Neuronal stem cell (in vitro differentiated cells): ENCODE measurements at regions not wholly inside any gene's neighbourhood (a gene's known extent, or its start where the extent isn't known, plus 50 kb on each side); places are given as distances from the start of the nearest gene placed in this dataset.

ENCODE experiments used
- DNase-seq: peaks from one replicate; pipeline ENCODE4 v3.0.0-alpha.2; 2013; ENCODE audit warnings: low spot score
- H2AFZ ChIP-seq: one replicate; pipeline ENCODE4 v1.6.1; 2013; ENCODE audit warnings: mild to moderate bottlenecking, low read length, inconsistent platforms
- H2AK5ac ChIP-seq: 2 replicates; pipeline ENCODE4 v1.6.1; 2013; ENCODE audit warnings: low read depth, mild to moderate bottlenecking, inconsistent platforms, low read length, moderate library complexity, mixed read lengths
- H2BK120ac ChIP-seq: 2 replicates; pipeline ENCODE4 v1.6.1; 2013; ENCODE audit warnings: low read depth, mild to moderate bottlenecking, inconsistent platforms, low read length, moderate library complexity, mixed read lengths
- H2BK12ac ChIP-seq: one replicate; pipeline ENCODE4 v1.6.1; 2013; ENCODE audit warnings: low read length, inconsistent platforms
- H2BK15ac ChIP-seq: 2 replicates; pipeline ENCODE4 v1.6.1; 2013; ENCODE audit warnings: mild to moderate bottlenecking, low read length, inconsistent platforms, mixed read lengths
- H2BK5ac ChIP-seq: one replicate; pipeline ENCODE4 v1.6.1; 2013; ENCODE audit warnings: inconsistent platforms, mild to moderate bottlenecking, low read length, moderate library complexity
- H3K14ac ChIP-seq: one replicate; pipeline ENCODE4 v1.6.1; 2013; ENCODE audit warnings: low read length, inconsistent platforms
- H3K18ac ChIP-seq: 2 replicates; pipeline ENCODE4 v1.6.1; 2013; ENCODE audit warnings: low read length, inconsistent platforms
- H3K23ac ChIP-seq: 2 replicates; pipeline ENCODE4 v1.6.1; 2013; ENCODE audit warnings: low read depth, mild to moderate bottlenecking, mixed read lengths, low read length, inconsistent platforms; ENCODE audit not compliant: poor library complexity
- H3K27ac ChIP-seq: replicated peaks from 3 replicates; pipeline ENCODE4 v1.5.1; 2013; ENCODE audit warnings: low read length, inconsistent platforms
- H3K27me3 ChIP-seq, 3 experiments: 2 replicates each; pipeline ENCODE4 v1.6.1; 2013; ENCODE audit warnings: low read length in 3 of 3, mild to moderate bottlenecking in 2 of 3, inconsistent platforms in 1 of 3, low read depth in 1 of 3, mixed read lengths in 1 of 3, moderate library complexity in 1 of 3; ENCODE audit not compliant: control insufficient read depth in 3 of 3, insufficient read depth in 3 of 3
- H3K36me3 ChIP-seq, 2 donors: replicated peaks in 1 of 2; 2 replicates each; pipeline ENCODE4 v1.6.1; 2013; ENCODE audit warnings: low read length in 2 of 2; ENCODE audit not compliant: control insufficient read depth in 2 of 2, insufficient read depth in 2 of 2
- H3K4ac ChIP-seq: 2 replicates; pipeline ENCODE4 v1.6.1; 2013; ENCODE audit warnings: inconsistent platforms, mild to moderate bottlenecking, low read length, moderate library complexity
- H3K4me1 ChIP-seq, 2 donors: 1 replicate in 1 of 2; 2 replicates in 1 of 2; pipeline ENCODE4 v1.6.1; 2013; ENCODE audit warnings: low read length in 2 of 2, low read depth in 1 of 2; ENCODE audit not compliant: control insufficient read depth in 2 of 2, insufficient read depth in 1 of 2
- H3K4me2 ChIP-seq: one replicate; pipeline ENCODE4 v1.6.1; 2013; ENCODE audit warnings: mild to moderate bottlenecking, low read length, inconsistent platforms; ENCODE audit not compliant: insufficient read depth, poor library complexity, severe bottlenecking
- H3K4me3 ChIP-seq, 2 donors: 2 replicates each; pipeline ENCODE4 v1.5.1; 2013; ENCODE audit warnings: low read length in 2 of 2, mild to moderate bottlenecking in 2 of 2, inconsistent platforms in 1 of 2, moderate library complexity in 1 of 2
- H3K79me1 ChIP-seq: one replicate; pipeline ENCODE4 v1.6.1; 2013; ENCODE audit warnings: low read depth, mild to moderate bottlenecking, inconsistent platforms, low read length, moderate library complexity
- H3K9ac ChIP-seq: one replicate; pipeline ENCODE4 v1.6.1; 2013; ENCODE audit warnings: mild to moderate bottlenecking, low read depth, low read length, inconsistent platforms; ENCODE audit not compliant: poor library complexity
- H3K9me3 ChIP-seq, 2 donors: replicated peaks in 1 of 2; 2 replicates each; pipeline versions ENCODE3 to v1.6.1; 2013; ENCODE audit warnings: low read length in 2 of 2, mild to moderate bottlenecking in 2 of 2, inconsistent platforms in 1 of 2, low read depth in 1 of 2, mixed read lengths in 1 of 2, moderate library complexity in 1 of 2; ENCODE audit not compliant: control insufficient read depth in 2 of 2, insufficient read depth in 1 of 2
- H4K8ac ChIP-seq: one replicate; pipeline ENCODE4 v1.6.1; 2013; ENCODE audit warnings: low read depth, mild to moderate bottlenecking, inconsistent platforms, low read length, moderate library complexity
- H4K91ac ChIP-seq: one replicate; pipeline ENCODE4 v1.6.1; 2013; ENCODE audit warnings: low read length, low read depth, mild to moderate bottlenecking, inconsistent platforms; ENCODE audit not compliant: poor library complexity
- WGBS, 2 donors: extraction: QIAGEN DNeasy Blood & Tissue Kit; methylation state at CpG; one replicate each; pipeline ENCODE4 v1.1.7; 2013; ENCODE audit warnings: missing lambda C conversion rate in 2 of 2, mixed read lengths in 1 of 2; ENCODE audit not compliant: insufficient read length in 2 of 2, insufficient replicate concordance in 1 of 2; ENCODE audit errors: extremely low coverage in 2 of 2; 5-methylcytosine and 5-hydroxymethylcytosine counted together

DNA sequence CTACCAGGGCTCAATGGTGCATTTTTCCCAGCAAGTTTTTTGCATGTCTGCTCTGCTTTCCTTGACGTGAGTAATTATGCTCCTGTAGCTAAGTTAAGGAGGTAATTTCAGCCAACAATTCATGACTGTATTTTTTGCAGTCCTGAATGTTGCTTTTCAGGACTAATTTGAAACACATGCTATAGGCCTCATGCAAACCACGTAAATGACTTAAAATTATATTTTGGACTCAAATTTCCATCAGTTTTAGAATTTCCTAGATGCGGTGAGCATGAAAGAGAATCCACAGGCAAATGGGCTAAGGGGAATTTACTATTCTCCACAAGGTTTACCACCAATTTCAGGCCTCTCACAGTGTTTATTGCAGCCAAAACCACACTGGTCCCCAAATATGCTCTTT, 589.9 kb upstream of the LRRTM1 start:
- Histone ChIP-seq H2AK5ac (no peak overlapping the region), H3K4me1 (no peaks in the 10 kb centered on the region), H2AFZ (no peak overlapping the region), H2BK15ac (no peak overlapping the region), H2BK120ac (no peak overlapping the region), H4K8ac (no peak overlapping the region), H3K4me3 (no peak overlapping the region), H3K27ac (no peak overlapping the region), H2BK5ac (no peak overlapping the region), H3K27me3 (no peaks in the 10 kb centered on the region), H3K23ac (no peak overlapping the region), H3K9me3 (no peaks in the 10 kb centered on the region), H3K14ac (no peak overlapping the region), H3K79me1 (no peaks in the 10 kb centered on the region), H3K9ac (no peak overlapping the region), H3K18ac (no peak overlapping the region), H4K91ac (no peak overlapping the region), H3K4me2 (no peak overlapping the region), H2BK12ac (no peak overlapping the region), H3K36me3 (no peaks in the 10 kb centered on the region), H3K4ac (no peak overlapping the region)
- no peak for DNase-seq
- no CpG with 5 or more reads among the region's 3 CpGs for WGBS, 2 donors

DNA sequence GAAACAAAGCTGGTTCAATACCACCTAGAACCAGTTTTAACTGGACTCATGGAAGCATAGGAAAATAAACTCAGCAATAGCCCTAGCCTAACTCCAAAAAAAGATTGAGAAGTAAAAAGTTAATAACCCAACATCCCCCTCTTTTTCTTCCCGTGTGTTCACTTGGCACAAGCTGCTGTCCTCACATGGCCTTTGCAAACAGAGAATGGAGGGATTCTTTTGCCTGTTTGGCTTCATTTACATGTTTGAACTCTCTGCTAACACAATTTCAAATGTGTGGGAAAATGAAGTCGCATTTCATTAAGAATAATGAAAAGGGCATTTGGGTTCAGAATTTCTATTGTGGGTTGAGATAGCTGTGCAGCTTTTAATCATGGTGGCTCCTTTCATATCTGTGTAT, 589.2 kb upstream of the LRRTM1 start:
- Histone ChIP-seq H3K4me1 (no peaks in the 10 kb centered on the region), H3K18ac (no peak overlapping the region), H3K14ac (no peak overlapping the region), H2AFZ (no peak overlapping the region), H2BK5ac (no peak overlapping the region), H4K8ac (no peak overlapping the region), H2AK5ac (no peak overlapping the region), H3K4me3 (no peak overlapping the region), H3K9me3 (no peaks in the 10 kb centered on the region), H3K79me1 (no peaks in the 10 kb centered on the region), H3K4me2 (no peak overlapping the region), H2BK120ac (no peak overlapping the region), H3K27me3 (no peaks in the 10 kb centered on the region), H3K27ac (no peak overlapping the region), H3K23ac (no peak overlapping the region), H3K4ac (no peak overlapping the region), H2BK12ac (no peak overlapping the region), H2BK15ac (no peak overlapping the region), H3K9ac (no peak overlapping the region), H3K36me3 (no peaks in the 10 kb centered on the region), H4K91ac (no peak overlapping the region)
- no peak for DNase-seq
- no CpG with 5 or more reads among the region's 2 CpGs for WGBS, 2 donors

DNA sequence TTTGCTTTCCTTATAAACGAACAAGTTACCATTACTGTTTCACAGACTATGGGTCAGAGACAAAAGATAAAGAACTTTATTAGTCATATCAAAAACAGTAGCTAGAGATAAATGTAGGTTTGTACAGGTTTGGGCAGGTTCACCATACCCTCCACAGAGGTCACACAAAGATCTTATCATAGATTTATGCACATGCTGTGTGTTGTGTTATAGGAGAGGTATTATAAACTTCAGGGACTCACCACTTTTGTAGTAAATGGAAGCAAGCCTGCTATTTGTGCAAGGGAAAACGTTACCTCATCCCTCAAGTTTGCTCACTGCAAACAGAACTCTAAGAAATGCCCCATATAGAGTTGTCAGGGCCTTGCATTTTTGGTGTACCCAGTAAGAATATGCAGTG, 584.5 kb upstream of the LRRTM1 start:
- Histone ChIP-seq H3K27ac (no peak overlapping the region), H3K4ac (no peak overlapping the region), H3K9me3 (no peaks in the 10 kb centered on the region)

DNA sequence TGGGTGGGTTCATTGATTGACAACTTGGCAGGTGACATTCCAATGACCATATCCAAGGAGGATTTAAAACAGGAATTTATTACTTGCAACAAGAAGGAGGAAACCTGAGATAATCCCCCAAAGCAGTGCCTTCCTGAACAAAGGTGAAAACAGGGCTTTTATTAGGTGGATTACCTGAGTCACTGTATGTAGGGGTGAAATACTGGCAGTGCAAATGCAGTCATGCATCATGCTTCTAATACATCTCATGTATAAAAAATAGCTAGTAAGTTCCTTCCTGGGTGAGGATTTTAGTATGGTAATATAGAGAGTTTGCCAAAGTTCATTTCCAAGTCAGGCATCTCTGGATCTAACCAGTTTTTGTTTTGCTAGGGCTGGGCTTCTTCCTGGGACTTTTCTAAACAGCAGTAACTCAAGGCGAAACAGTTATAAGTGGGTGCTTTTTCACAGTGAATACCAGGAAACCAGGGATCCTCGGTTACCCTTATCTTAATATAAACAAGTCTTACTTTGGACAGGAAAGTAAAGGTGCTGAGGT, 583.4 kb upstream of the LRRTM1 start:
- no peak overlapping the region for H2BK5ac ChIP-seq
- no peak overlapping the region for H3K4me2 ChIP-seq
- DNase-seq: no peak
- no peak overlapping the region for H3K4ac ChIP-seq
- H3K79me1 ChIP-seq: no peaks in the 10 kb centered on the region
- no peak overlapping the region for H2BK120ac ChIP-seq
- no peaks in the 10 kb centered on the region for H3K27me3 ChIP-seq
- no peak overlapping the region for H3K4me3 ChIP-seq
- no peak overlapping the region for H2BK15ac ChIP-seq
- H3K14ac ChIP-seq: no peak overlapping the region
- no peak overlapping the region for H2AFZ ChIP-seq
- no peak overlapping the region for H3K9ac ChIP-seq
- H4K8ac ChIP-seq: no peak overlapping the region
- H3K36me3 ChIP-seq: no peaks in the 10 kb centered on the region
- H2AK5ac ChIP-seq: no peak overlapping the region
- H2BK12ac ChIP-seq: no peak overlapping the region
- WGBS, 2 donors: no CpG with 5 or more reads among the region's 2 CpGs
- H3K27ac ChIP-seq: no peak overlapping the region
- H3K4me1 ChIP-seq: peaks cover 0 to 2% of the 10 kb centered on the region in 2 donors
- no peak overlapping the region for H4K91ac ChIP-seq
- H3K9me3 ChIP-seq: no peaks in the 10 kb centered on the region
- H3K23ac ChIP-seq: no peak overlapping the region
- H3K18ac ChIP-seq: no peak overlapping the region

More for the DNA sequence above, 584.5 kb upstream of the LRRTM1 start:
- no peak overlapping the region for H2BK120ac ChIP-seq
- H3K9ac ChIP-seq: no peak overlapping the region
- H3K4me1 ChIP-seq: peaks cover 0 to 2% of the 10 kb centered on the region in 2 donors
- no peaks in the 10 kb centered on the region for H3K36me3 ChIP-seq
- H2BK12ac ChIP-seq: no peak overlapping the region
- H3K14ac ChIP-seq: no peak overlapping the region
- no peak overlapping the region for H2BK5ac ChIP-seq
- H3K18ac ChIP-seq: no peak overlapping the region
- no peak overlapping the region for H2AFZ ChIP-seq
- no CpG with 5 or more reads among the region's 2 CpGs for WGBS, 2 donors
- no peak overlapping the region for H3K23ac ChIP-seq
- DNase-seq: no peak
- no peak overlapping the region for H2AK5ac ChIP-seq
- no peak overlapping the region for H3K4me3 ChIP-seq
- no peak overlapping the region for H2BK15ac ChIP-seq
- no peaks in the 10 kb centered on the region for H3K79me1 ChIP-seq
- H4K91ac ChIP-seq: no peak overlapping the region
- H3K4me2 ChIP-seq: no peak overlapping the region
- H3K27me3 ChIP-seq: no peaks in the 10 kb centered on the region
- no peak overlapping the region for H4K8ac ChIP-seq
